GM18508 (cell line): ENCODE measurements at regions not wholly inside any gene's neighbourhood (a gene's known extent, or its start where the extent isn't known, plus 50 kb on each side); places are given as distances from the start of the nearest gene placed in this dataset.
"Not testable (repeated sequence)": the region's sequence is repeated elsewhere in the genome, so short reads cannot be mapped to it uniquely, and the experiment has no call there.

Source experiments
- ATAC-seq: cut with Tn5 transposase; IDR thresholded peaks from one replicate; pipeline ENCODE4 v1.9.1; 2021; ENCODE audit warnings: moderate number of reproducible peaks; ENCODE audit not compliant: insufficient read depth, unreplicated experiment

- ATAC-seq = no peak
Measured at GRCh38 chr4:175033162-175033561, 115.0 kb downstream of the ADAM29 start.

- ATAC-seq = no peak
Measured at GRCh38 chr4:175034007-175034406, 115.8 kb downstream of the ADAM29 start.

GRCh38 chr4:175034986-175035705, 117.0 kb downstream of the ADAM29 start:
- no peak for ATAC-seq

- ATAC-seq = no peak
Measured at GRCh38 chr4:175035905-175036304, 117.7 kb downstream of the ADAM29 start.

DNA sequence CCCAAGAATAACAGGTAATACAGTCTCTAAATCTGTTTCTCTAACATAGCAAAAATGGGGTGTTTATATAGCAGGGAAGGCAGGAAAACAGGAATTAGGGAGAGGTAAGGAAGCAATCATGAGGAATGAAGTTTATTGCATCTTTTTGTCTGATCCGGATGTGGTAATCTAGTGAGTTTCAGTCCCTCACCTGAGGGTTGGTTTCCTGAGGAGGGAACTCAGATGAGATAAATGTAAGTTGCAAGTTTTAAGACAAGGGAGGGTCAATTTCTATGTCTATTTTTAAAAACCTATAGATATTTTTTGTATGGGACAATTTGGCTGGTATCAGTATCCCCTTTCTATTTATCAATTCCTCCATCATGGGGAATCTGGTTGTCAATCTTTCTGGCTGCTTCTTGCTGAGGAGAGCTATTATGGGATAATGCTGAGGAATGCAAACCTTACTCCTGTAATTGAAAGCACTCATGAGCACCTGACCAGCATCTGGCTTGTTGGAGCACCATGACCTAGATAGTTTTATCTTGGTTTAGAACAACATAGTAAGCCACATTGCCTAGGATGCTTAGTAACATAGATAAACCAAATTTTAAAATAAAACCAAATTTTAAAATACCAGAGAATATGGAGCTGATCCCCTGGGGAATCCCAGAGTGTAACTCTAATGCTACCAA, 130.1 kb downstream of the ADAM29 start:
- no peak for ATAC-seq

DNA sequence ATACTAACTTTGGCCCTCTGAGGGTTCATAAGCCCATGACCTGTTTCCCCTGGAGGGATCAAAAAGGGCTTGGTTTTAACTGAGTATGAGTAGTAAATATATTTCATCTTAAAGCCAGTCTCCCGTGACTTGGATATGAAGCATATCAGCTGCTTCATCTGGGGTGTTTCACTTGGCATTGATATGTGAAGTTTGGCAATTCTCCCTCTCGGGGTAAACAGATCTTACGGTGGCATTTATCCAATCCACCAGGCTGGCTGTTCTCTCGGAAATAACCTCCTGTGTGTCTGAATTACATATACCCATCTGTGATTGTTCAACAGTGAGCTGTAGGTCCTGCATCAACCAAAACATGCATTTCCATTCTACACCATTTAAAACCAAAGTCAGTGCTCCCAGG, 130.7 kb downstream of the ADAM29 start:
- no peak for ATAC-seq

DNA sequence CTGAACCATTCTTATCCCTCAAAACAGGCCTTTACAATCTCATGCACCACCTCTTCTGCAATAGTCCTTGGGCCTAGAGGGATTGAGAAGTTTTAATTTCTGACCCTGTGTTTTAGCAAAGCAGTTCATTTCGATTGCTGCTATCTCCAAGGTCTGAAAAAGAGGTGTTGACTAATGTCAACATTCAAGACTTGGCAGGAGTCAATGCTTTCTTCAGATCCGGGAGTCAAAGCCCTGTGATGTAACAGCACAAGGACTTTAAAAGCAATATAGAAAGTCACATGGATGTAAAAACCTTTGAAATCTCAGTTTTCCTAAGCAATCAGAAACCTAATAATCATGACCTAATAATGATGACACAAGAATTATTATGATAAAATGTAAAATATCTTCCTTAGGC, 133.8 kb downstream of the ADAM29 start:
- no peak for ATAC-seq

DNA sequence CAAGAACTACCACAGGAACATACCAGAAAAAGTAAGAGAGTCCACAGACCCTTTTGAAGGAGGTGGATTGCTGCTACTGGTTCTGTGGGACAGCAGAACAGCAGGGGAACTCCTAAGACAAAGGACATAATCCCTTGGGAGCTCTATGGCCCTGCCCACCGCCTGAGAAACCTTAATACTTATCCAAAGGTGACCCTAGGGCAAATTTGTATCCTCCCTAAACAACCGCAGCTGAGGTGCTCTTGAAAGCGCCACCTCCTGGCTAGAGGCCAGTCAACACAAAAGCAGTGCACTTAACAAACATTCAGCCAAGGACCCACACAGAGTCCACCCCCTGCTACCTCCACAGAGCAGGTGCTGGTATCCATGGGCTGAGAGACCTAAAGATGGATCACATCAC, 136.8 kb downstream of the ADAM29 start:
- no peak for ATAC-seq

DNA sequence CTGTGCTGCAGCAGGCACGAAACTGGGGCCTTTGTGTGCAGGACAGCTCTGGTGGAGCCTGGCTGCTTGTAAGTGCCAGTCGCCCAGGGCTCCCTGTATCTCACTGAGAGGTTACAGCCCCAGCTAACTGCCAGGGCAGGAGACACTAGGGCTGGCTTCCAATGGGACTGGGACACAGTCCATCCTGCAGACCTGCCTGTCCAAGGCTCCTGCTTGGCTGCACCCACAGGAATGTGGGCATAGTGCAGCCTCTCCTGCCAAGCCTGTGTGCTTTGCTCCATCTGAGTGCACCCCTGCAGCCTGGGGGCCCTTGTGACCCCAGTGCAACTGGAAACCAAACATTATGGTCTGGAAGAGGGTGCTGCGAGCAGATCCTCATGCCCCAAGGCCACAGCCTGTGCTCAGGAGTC, 144.0 kb downstream of the ADAM29 start:
- ATAC-seq = no peak

GRCh38 chr4:175065228-175065627, 147.1 kb downstream of the ADAM29 start:
- ATAC-seq = no peak

- ATAC-seq = no peak
Measured at GRCh38 chr4:175066923-175067627, 148.9 kb downstream of the ADAM29 start.

- ATAC-seq = no peak
Measured at GRCh38 chr4:175068266-175068665, 150.1 kb downstream of the ADAM29 start.

DNA sequence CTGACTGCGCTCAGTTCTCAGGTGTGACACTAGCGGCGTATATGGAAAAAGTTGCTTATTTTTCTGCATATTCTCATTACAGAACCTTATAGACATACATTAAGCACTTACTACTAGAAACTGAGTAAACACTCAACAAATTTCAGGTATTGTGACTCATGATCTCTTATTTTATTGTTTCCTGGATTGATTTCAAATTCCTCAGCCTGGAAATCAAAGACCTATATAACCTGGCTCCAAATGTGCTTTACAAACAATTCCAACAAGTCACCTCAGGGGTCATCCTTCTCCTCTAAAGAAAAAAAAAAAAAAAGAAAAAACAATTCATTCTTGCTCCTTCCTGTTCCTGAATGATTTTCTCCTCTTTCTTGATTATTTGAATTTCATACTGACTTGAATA, 152.3 kb downstream of the ADAM29 start:
- ATAC-seq = no peak

DNA sequence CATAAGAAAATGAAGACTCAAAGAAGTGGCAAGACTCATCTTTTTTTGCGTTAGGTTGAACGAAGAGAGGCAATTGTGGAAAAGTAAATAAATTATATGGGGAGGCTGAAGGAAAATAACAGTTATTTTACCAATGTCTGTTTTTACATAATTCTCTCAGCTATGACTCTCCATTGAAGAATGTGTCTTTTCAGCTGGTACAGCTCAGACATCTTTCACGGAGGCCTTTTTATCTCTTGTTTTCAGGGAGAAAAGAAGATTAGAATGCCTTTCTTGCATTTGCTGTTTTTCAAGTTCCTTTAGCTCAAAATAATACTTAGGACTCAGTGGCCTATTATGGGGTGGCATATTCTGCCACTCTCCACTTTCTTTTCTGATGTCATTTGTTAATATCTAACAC, 153.0 kb downstream of the ADAM29 start:
- ATAC-seq = no peak

DNA sequence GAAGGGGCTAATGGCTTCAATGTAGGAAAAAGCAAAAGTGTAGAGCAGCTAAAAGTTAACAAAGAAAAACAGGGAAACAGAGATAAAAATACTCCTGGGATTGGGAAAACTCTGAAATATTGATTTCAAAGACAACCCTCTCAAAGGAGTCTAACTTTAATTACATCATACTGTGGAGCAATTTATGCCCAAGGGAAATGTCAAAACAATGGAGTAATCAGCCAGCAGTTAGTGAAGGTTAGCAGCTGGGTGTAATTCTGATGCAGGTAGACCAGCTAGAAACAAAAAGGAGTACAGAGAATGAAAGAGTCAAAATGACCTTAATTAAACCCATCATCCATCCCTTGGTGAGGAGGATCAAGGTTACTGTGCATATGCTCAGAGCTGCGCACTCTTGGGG, 169.0 kb downstream of the ADAM29 start:
- ATAC-seq = no peak

DNA sequence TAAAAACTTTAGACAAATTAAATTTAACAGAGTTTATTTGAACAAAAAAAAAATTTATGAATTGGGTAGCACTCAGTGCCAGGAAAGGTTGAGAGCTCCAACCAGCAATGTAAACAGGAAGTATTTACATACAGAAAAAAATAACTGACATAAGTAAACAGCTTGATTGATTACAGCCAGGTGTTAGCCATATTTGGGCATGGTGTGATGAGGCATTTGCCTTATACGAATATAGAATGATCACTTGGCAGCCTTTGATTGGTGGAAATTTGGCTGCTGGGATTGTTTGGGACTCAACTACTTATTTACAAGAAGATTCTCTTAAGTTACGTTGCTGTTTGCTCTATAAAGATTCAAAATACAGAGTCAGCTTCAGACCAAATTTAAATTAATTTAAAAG, 172.0 kb downstream of the ADAM29 start:
- no peak for ATAC-seq

- no peak for ATAC-seq
Measured at GRCh38 chr4:175091649-175092048, 173.5 kb downstream of the ADAM29 start.

DNA sequence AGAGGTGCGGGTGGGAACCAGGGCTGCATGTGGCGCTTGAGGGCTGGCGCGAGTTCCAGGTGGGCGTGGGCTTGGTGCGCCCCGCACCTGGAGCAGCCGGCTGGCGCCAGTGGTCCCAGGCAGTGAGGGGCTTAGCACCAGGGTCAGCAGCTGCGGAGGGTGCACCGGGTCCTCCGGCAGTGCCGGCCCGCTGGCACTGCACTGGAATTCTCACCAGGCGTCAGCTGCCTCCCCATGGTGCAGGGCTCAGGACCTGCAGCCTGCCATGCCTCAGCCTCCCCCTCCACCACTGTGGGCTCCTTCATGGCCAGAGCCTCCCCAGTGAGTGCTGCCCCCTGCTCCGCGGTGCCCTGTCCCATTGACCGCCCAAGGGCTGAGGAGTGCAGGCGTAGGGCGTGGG, 174.0 kb downstream of the ADAM29 start:
- ATAC-seq = no peak

GRCh38 chr4:175093055-175093454, 174.9 kb downstream of the ADAM29 start:
- not testable (repeated sequence) for ATAC-seq

- no peak for ATAC-seq
Measured at GRCh38 chr4:175103403-175103802, 185.2 kb downstream of the ADAM29 start.

DNA sequence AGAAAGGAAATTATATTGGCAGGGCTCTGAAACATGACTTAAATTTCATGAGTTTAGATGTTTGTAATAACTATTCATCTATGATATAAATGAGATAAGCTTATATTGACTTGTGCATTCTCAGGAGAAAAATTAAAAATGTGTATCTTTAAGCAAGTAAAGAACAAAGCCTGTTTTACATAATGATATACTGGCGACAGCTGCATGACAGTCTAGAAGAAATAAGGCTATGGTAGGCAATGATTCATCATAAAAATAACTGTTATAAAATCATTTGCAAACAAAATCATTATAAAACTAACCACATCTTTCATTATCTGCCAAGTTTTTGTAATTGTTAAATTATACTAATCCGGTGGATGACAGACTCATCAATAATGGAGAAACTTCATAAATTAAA, 188.1 kb downstream of the ADAM29 start:
- no peak for ATAC-seq
